Kidney epithelial cell (primary cell): ENCODE measurements at regions not wholly inside any gene's neighbourhood (a gene's known extent, or its start where the extent isn't known, plus 50 kb on each side); places are given as distances from the start of the nearest gene placed in this dataset.

ENCODE experiments used
- DNase-seq: peaks from one replicate; pipeline ENCODE4 v3.0.0-alpha.2; 2010; ENCODE audit warnings: low read depth
- H3K27me3 ChIP-seq: 2 replicates; pipeline ENCODE4 v1.6.0; 2011; ENCODE audit warnings: low read length; ENCODE audit not compliant: control insufficient read depth, insufficient read depth
- H3K36me3 ChIP-seq: 2 replicates; pipeline ENCODE4 v1.5.1; 2011; ENCODE audit warnings: low read length; ENCODE audit not compliant: control insufficient read depth, insufficient read depth
- H3K4me3 ChIP-seq: 2 replicates; pipeline ENCODE4 v1.5.1; 2011; ENCODE audit warnings: low read depth, mild to moderate bottlenecking, control low read depth, low read length
- TF ChIP-seq, protein P1 (sequence below): IDR thresholded peaks from 2 replicates; pipeline ENCODE4 v1.5.1; 2011; ENCODE audit warnings: mild to moderate bottlenecking, moderate library complexity, low read length, control low read depth, inconsistent platforms; ENCODE audit not compliant: insufficient read depth, poor library complexity, severe bottlenecking

DNA sequence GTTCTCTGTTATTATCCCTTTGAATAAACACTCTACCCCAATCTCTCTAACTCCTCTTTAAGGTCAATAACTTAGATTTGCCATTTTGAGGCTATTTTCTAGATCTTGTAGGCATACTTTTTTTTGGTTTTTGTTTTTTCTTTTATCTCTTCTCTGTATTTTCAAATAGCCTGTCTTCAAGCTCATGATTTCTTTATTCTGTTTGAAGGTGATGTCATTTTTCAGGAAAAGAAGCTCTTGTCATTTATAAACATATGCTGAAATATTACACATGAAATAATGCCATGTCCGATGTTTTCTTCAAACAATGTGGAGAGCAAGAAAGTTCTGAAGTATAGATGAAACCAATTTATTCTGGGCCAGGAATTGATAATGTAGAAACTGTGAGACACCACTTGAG is 57.5 kb upstream of the CABCOCO1 start:
- TF ChIP-seq, protein P1, sequence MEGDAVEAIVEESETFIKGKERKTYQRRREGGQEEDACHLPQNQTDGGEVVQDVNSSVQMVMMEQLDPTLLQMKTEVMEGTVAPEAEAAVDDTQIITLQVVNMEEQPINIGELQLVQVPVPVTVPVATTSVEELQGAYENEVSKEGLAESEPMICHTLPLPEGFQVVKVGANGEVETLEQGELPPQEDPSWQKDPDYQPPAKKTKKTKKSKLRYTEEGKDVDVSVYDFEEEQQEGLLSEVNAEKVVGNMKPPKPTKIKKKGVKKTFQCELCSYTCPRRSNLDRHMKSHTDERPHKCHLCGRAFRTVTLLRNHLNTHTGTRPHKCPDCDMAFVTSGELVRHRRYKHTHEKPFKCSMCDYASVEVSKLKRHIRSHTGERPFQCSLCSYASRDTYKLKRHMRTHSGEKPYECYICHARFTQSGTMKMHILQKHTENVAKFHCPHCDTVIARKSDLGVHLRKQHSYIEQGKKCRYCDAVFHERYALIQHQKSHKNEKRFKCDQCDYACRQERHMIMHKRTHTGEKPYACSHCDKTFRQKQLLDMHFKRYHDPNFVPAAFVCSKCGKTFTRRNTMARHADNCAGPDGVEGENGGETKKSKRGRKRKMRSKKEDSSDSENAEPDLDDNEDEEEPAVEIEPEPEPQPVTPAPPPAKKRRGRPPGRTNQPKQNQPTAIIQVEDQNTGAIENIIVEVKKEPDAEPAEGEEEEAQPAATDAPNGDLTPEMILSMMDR = no peak
- Histone ChIP-seq H3K4me3 (no peak overlapping the region), H3K27me3 (no peaks in the 10 kb centered on the region), H3K36me3 (no peaks in the 10 kb centered on the region)
- DNase-seq = no peak

DNA sequence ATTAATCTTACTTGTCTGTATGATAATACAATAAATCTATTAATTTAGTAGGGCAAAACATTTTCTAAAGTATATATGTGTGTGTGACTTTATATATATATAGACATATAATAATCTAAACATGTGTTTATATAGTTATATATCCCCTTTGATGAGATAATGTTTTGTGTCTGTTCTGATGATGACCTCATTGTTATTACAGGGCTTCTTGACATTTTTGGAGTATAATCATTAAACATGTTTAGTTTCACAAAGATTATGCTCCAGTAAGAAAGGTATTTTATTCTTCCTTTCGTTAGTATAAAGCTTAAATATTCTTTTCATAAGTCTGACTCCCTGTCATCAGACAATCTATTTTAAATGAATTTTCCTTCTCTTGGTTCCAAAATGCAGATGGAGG is 62.3 kb upstream of the CABCOCO1 start:
- no peaks in the 10 kb centered on the region for H3K27me3 ChIP-seq
- H3K36me3 ChIP-seq = no peaks in the 10 kb centered on the region
- TF ChIP-seq, protein P1 = no peak
- DNase-seq = no peak
- H3K4me3 ChIP-seq = no peak overlapping the region

DNA sequence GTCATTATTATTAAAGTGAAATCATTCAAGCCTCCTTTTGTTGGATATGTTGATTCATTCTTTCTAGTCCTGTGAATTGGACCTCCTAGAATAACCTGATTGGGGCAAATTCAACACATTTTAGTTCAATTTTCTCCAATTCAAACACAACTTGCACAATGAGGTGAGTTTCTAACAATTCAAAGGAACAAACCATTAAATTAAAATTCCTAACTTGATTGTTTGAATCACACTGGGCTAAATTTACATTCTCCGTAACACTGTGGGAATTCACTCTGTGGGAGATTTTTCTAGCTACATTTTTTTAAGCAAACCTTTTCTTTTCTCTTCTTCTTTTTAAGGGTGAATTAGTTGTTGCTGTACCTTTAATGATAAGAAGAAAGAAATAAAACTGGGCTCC is 68.3 kb upstream of the CABCOCO1 start:
- no peak for DNase-seq
- H3K4me3 ChIP-seq = no peak overlapping the region
- H3K36me3 ChIP-seq = no peaks in the 10 kb centered on the region
- TF ChIP-seq, protein P1 = no peak
- H3K27me3 ChIP-seq = no peaks in the 10 kb centered on the region

DNA sequence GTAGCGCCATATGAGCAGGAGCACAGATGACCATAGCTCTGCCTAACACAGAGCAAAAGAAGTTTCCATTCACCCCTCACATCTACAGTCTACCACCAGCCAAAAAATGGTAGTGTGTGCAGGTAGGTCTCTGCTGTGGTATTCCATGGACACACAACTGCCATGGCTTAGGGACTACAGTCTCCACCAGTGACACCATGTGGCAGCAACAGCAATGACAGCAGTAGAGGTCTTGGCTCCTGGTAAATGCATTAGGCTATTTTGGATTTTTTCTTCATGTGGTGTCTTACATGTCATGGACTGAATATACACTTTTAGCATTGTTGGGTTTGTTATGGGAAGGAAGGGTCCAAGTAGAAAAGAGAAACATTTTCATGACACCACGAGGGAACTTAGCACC is 70.1 kb upstream of the CABCOCO1 start:
- Histone ChIP-seq H3K4me3 (no peak overlapping the region), H3K36me3 (no peaks in the 10 kb centered on the region), H3K27me3 (no peaks in the 10 kb centered on the region)
- no peak for DNase-seq
- TF ChIP-seq, protein P1 = peak; percentile 19

DNA sequence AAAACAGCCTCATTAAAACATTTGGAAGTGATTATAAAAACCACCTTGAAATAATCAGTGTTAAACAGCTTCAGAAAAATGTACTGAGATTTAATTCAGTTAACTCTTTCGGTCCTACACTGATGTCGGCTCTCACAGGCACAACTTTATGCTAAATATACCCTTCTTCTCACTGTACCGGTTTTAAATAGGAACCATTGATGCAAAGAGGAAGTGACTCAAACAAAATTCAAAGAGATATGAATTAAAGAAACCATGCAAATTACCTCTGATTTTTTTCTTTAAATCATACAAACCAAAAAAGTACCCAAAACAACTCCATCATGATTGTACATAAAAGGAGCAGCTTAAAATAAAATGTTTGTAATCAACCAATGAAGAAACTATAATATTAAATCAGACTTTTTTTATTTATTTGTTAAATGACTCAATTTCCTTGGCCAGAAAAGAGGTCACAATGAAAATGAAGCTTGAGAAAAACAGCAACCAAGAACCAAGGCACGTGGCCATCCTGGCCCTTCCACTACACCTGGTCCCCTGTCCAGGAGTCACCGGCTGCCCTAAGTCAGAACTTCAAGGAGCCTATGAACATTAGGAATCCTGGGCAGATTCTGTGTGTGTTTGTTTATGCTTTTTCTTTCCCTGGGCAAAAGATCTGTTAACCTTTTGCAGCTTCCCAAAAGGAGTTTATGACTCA is 73.0 kb upstream of the CABCOCO1 start:
- DNase-seq = no peak
- Histone ChIP-seq H3K36me3 (no peaks in the 10 kb centered on the region), H3K4me3 (no peak overlapping the region), H3K27me3 (no peaks in the 10 kb centered on the region)
- TF ChIP-seq, protein P1 = no peak

DNA sequence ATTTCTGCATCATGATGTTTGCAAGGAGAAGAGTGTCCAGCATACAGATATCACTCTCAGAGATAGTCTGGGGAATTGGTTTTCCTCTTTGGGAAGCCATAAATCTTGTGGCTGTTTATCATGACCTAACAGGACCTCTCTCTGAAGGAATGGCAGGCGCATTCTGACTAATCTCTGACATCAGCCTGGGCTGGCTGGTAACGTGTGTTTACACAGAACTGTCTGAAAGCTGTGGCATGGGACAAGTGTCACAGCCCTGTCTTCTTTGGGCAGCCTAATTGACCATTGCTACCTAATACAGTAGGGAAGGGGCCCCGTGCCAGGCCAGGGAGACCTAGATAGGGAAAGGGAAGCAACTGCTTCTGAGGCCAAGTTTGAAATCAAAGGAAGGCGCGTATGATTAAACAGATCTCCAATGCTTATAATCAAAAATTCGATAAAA is 73.9 kb upstream of the CABCOCO1 start:
- DNase-seq = no peak
- Histone ChIP-seq H3K27me3 (no peaks in the 10 kb centered on the region), H3K4me3 (no peak overlapping the region), H3K36me3 (no peaks in the 10 kb centered on the region)
- TF ChIP-seq, protein P1 = no peak
